Endothelial cell of umbilical vein (primary cell): ENCODE measurements at regions not wholly inside any gene's neighbourhood (a gene's known extent, or its start where the extent isn't known, plus 50 kb on each side); places are given as distances from the start of the nearest gene placed in this dataset.

ENCODE experiments used
- BruUV-seq: library from RNA; stranded (reverse); fragments of 400-500 nt; replicated peaks from 2 replicates; lab custom pipeline; 2021; lab: Mats Ljungman, UMichigan
- CTCF ChIA-PET: fragments of 300-600, 350-600 bp; sonication (Branson Sonifier 250); formaldehyde crosslinking; loops from one replicate; lab custom pipeline; 2021; ENCODE audit warnings: antibody characterized with exemption, inconsistent platforms; lab: Charles Lee
- POLR2A ChIA-PET: fragments of 300-600, 350-600 bp; sonication (Branson Sonifier 250); formaldehyde crosslinking; loops from one replicate; lab custom pipeline; 2021; ENCODE audit warnings: antibody characterized with exemption, inconsistent platforms; lab: Charles Lee
- DNase-seq: peaks from one replicate; pipeline ENCODE4 v3.0.0-alpha.2; 2011; ENCODE audit warnings: low read depth, low spot score
- FAIRE-seq: peaks from 2 replicates; lab custom pipeline; 2011; peaks lifted over from hg19 to GRCh38; lab: Jason Lieb, UNC
- H2AFZ ChIP-seq: 2 replicates; pipeline ENCODE4 v1.6.0; 2012; ENCODE audit warnings: low read depth, low read length, control low read depth, inconsistent platforms
- H3K27ac ChIP-seq: 2 replicates; pipeline ENCODE4 v1.5.1; 2011; ENCODE audit warnings: low read depth, mild to moderate bottlenecking, control low read depth, low read length, moderate library complexity; ENCODE audit not compliant: insufficient read depth
- H3K27me3 ChIP-seq, 2 experiments: 2 replicates each; pipeline versions ENCODE4 v1.6.0 to v1.6.1; 2011; ENCODE audit warnings: low read length in 2 of 2, mixed read lengths in 1 of 2; ENCODE audit not compliant: control insufficient read depth in 2 of 2, insufficient read depth in 2 of 2
- H3K36me3 ChIP-seq, 2 experiments: 2 replicates in 1 of 2; 3 replicates in 1 of 2; pipeline ENCODE4 v1.5.1; 2011; ENCODE audit warnings: low read length in 2 of 2, mild to moderate bottlenecking in 1 of 2, moderate library complexity in 1 of 2; ENCODE audit not compliant: control insufficient read depth in 2 of 2, insufficient read depth in 2 of 2; ENCODE audit errors: extremely low read depth in 1 of 2
- H3K4me1 ChIP-seq: 3 replicates; pipeline ENCODE4 v1.5.1; 2011; ENCODE audit warnings: mild to moderate bottlenecking, low read length; ENCODE audit not compliant: control insufficient read depth, insufficient read depth; ENCODE audit errors: extremely low read depth
- H3K4me2 ChIP-seq: 2 replicates; pipeline ENCODE4 v1.6.1; 2011; ENCODE audit warnings: low read length, control low read depth, mixed read lengths; ENCODE audit not compliant: insufficient read depth
- H3K4me3 ChIP-seq, 3 experiments: fragments of 200-600 bp in 1 of 3; sonication (generic), shearing (Covaris generic) in 1 of 3; replicated peaks in 1 of 3; 2 replicates each; pipeline ENCODE4 v1.5.1; 2011 to 2016; ENCODE audit warnings: control low read depth in 3 of 3, low read length in 3 of 3, mild to moderate bottlenecking in 2 of 3, inconsistent platforms in 1 of 3, low read depth in 1 of 3, moderate library complexity in 1 of 3; ENCODE audit not compliant: insufficient read depth in 1 of 3
- H3K79me2 ChIP-seq: 2 replicates; pipeline ENCODE4 v1.6.0; 2012; ENCODE audit warnings: low read length, inconsistent platforms; ENCODE audit not compliant: control insufficient read depth, insufficient read depth
- H3K9ac ChIP-seq: replicated peaks from 2 replicates; pipeline ENCODE3; 2011; ENCODE audit warnings: low read length, control low read depth; ENCODE audit not compliant: insufficient read depth; ENCODE audit errors: extremely low read depth
- H3K9me1 ChIP-seq: replicated peaks from 3 replicates; pipeline ENCODE4 v1.6.0; 2011; ENCODE audit warnings: mild to moderate bottlenecking, low read length; ENCODE audit not compliant: control insufficient read depth, insufficient read depth; ENCODE audit errors: extremely low read depth
- H3K9me3 ChIP-seq: replicated peaks from 2 replicates; pipeline ENCODE4 v1.5.1; 2012; ENCODE audit warnings: low read length, inconsistent platforms; ENCODE audit not compliant: control insufficient read depth, insufficient read depth
- H4K20me1 ChIP-seq: replicated peaks from 2 replicates; pipeline ENCODE3; 2011; ENCODE audit warnings: mild to moderate bottlenecking, low read length; ENCODE audit not compliant: control insufficient read depth, insufficient read depth; ENCODE audit errors: extremely low read depth
- EZH2 ChIP-seq: IDR thresholded peaks from 2 replicates; pipeline ENCODE4 v1.6.1; 2012; ENCODE audit warnings: borderline replicate concordance, low read depth, mild to moderate bottlenecking, moderate library complexity, low read length, inconsistent platforms; ENCODE audit not compliant: severe bottlenecking
- FOS ChIP-seq: IDR thresholded peaks from 2 replicates; pipeline ENCODE4 v1.6.1; 2011; ENCODE audit warnings: mild to moderate bottlenecking, low read length, moderate library complexity, borderline replicate concordance; ENCODE audit not compliant: insufficient read depth
- GATA2 ChIP-seq: IDR thresholded peaks from 2 replicates; pipeline ENCODE4 v1.7.0; 2011; ENCODE audit warnings: low read depth, mild to moderate bottlenecking, moderate library complexity, mixed read lengths, low read length; ENCODE audit not compliant: insufficient read length, insufficient read depth
- JUN ChIP-seq: IDR thresholded peaks from 2 replicates; pipeline ENCODE4 v1.6.1; 2011; ENCODE audit warnings: borderline replicate concordance, low read depth; ENCODE audit not compliant: insufficient read length, insufficient read depth
- MYC ChIP-seq: IDR thresholded peaks from one replicate; pipeline ENCODE4 v1.6.1; 2011; ENCODE audit warnings: mild to moderate bottlenecking, low read depth, low read length
- POLR2A ChIP-seq: IDR thresholded peaks from 2 replicates; pipeline ENCODE4 v1.6.1; 2012; ENCODE audit warnings: low read depth, mild to moderate bottlenecking, control low read depth, low read length
- POLR2AphosphoS5 ChIP-seq: IDR thresholded peaks from 2 replicates; pipeline ENCODE4 v1.6.1; 2012; ENCODE audit warnings: low read depth, mild to moderate bottlenecking, control low read depth, low read length, moderate library complexity; ENCODE audit not compliant: insufficient read depth
- dilution Hi-C: fragments of 300-500 bp; cut with MboI; formaldehyde crosslinking; loops from one replicate; pipeline ENCODE4 v1.15.0; 2019; ENCODE audit warnings: low sequenced_read_pairs; ENCODE audit not compliant: extremely low pct_ligation_motif_present
- intact Hi-C: fragments of 100-400 bp; cut with micrococcal nuclease; formaldehyde crosslinking; loops from one replicate; pipeline ENCODE4 v1.10.0; 2022
- TF ChIP-seq, protein P1 (sequence below), 2 donors: IDR thresholded peaks; 1 replicate in 1 of 2; 2 replicates in 1 of 2; pipeline ENCODE4 v1.5.1; 2011; ENCODE audit warnings: low read length in 2 of 2, mild to moderate bottlenecking in 2 of 2, moderate library complexity in 2 of 2, control low read depth in 1 of 2, inconsistent platforms in 1 of 2, low read depth in 1 of 2; ENCODE audit not compliant: insufficient read depth in 1 of 2; ENCODE audit errors: extremely low read depth in 1 of 2
- TF ChIP-seq, protein P2 (sequence below): IDR thresholded peaks from 2 replicates; pipeline ENCODE4 v1.6.1; 2011; ENCODE audit not compliant: insufficient read depth, insufficient read length

DNA sequence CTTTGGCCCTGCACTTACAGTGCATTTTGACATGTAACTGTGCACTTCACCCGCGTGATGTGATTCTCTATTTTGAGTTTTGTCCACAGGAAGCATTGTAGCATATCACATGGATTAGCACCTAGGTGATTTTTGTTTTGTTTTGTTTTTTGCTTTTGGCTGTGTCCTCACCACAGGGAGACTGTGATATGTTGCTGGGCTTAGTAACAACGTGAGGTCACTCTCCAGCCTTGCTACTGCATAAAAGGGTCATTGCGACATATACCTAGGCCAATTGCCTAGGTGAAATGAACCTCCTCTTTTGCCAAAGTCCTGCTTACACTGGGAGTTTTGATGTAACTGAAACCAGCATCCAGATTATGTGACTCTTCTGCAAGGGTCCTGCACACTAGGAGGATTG, 1152.9 kb upstream of the AMELY start:
- Histone ChIP-seq H3K36me3 (no peaks in the 10 kb centered on the region), H3K4me1 (no peaks in the 10 kb centered on the region), H3K9me1 (no peaks in the 10 kb centered on the region), H3K4me3 (no peak overlapping the region), H4K20me1 (no peaks in the 10 kb centered on the region), H3K79me2 (no peaks in the 10 kb centered on the region), H3K9me3 (no peaks in the 10 kb centered on the region), H3K9ac (no peak overlapping the region), H3K4me2 (no peak overlapping the region), H3K27me3 (no peaks in the 10 kb centered on the region), H3K27ac (no peak overlapping the region), H2AFZ (no peak overlapping the region)
- BruUV-seq = no TSS peak
- FAIRE-seq (no peak), DNase-seq (no peak)
- intact Hi-C loops (no loop called here), dilution Hi-C loops (no loop called here)
- TF ChIP-seq EZH2 (no peak), GATA2 (no peak), POLR2A (no peak), POLR2AphosphoS5 (no peak), JUN (no peak), FOS (no peak), MYC (no peak)
- TF ChIP-seq, protein P1, sequence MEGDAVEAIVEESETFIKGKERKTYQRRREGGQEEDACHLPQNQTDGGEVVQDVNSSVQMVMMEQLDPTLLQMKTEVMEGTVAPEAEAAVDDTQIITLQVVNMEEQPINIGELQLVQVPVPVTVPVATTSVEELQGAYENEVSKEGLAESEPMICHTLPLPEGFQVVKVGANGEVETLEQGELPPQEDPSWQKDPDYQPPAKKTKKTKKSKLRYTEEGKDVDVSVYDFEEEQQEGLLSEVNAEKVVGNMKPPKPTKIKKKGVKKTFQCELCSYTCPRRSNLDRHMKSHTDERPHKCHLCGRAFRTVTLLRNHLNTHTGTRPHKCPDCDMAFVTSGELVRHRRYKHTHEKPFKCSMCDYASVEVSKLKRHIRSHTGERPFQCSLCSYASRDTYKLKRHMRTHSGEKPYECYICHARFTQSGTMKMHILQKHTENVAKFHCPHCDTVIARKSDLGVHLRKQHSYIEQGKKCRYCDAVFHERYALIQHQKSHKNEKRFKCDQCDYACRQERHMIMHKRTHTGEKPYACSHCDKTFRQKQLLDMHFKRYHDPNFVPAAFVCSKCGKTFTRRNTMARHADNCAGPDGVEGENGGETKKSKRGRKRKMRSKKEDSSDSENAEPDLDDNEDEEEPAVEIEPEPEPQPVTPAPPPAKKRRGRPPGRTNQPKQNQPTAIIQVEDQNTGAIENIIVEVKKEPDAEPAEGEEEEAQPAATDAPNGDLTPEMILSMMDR (IDR thresholded peaks at IDR 0.05; ENCODE audit: extremely low read depth in 1 of 2, insufficient read depth in 1 of 2, low read depth in 1 of 2, low read length in 2 of 2) = no peak
- TF ChIP-seq, protein P2, sequence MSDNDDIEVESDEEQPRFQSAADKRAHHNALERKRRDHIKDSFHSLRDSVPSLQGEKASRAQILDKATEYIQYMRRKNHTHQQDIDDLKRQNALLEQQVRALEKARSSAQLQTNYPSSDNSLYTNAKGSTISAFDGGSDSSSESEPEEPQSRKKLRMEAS = no peak
- CTCF ChIA-PET = no interaction called here
- POLR2A ChIA-PET = no interaction called here
